HepG2 (cell line): ENCODE measurements at regions not wholly inside any gene's neighbourhood (a gene's known extent, or its start where the extent isn't known, plus 50 kb on each side); places are given as distances from the start of the nearest gene placed in this dataset.
"Not testable (repeated sequence)": the region's sequence is repeated elsewhere in the genome, so short reads cannot be mapped to it uniquely, and the experiment has no call there.

Experiments
- ATAC-seq: fragments of 200-7000 bp; cut with Tn5 transposase; 3 replicates; pipeline ENCODE4 v1.9.1; 2020; ENCODE audit warnings: mild to moderate bottlenecking, moderate library complexity
- BruUV-seq: library from RNA; stranded (reverse); fragments of 400-500 nt; replicated peaks from 2 replicates; lab custom pipeline; 2021; lab: Mats Ljungman, UMichigan
- CTCF ChIA-PET: fragments of 300-600 bp; formaldehyde crosslinking; extraction: SDS; loops from one replicate; lab custom pipeline; 2021; ENCODE audit warnings: low total read pairs, inconsistent platforms, low intra/inter-chr PET ratio; lab: Yijun Ruan, JAX
- POLR2A ChIA-PET: fragments of 350-600 bp; sonication (Branson Sonifier 250); formaldehyde crosslinking; loops from one replicate; lab custom pipeline; 2020; ENCODE audit warnings: antibody characterized with exemption, inconsistent platforms; lab: Yijun Ruan, JAX
- DNase-seq: peaks from one replicate; pipeline ENCODE4 v3.0.0-alpha.2; 2015; ENCODE audit warnings: low spot score
- FAIRE-seq: peaks from 3 replicates; lab custom pipeline; 2011; peaks lifted over from hg19 to GRCh38; lab: Jason Lieb, UNC
- H2AFZ ChIP-seq: one replicate; pipeline ENCODE4 v1.6.1; 2011; ENCODE audit warnings: low read length, inconsistent platforms
- H3K27ac ChIP-seq: fragments of 300-600 bp; 3 replicates; pipeline ENCODE4 v1.8.0; 2011; ENCODE audit warnings: mixed run types, mild to moderate bottlenecking, mixed read lengths, low read length, inconsistent platforms; ENCODE audit not compliant: insufficient read depth; ENCODE audit errors: extremely low read length
- H3K27me3 ChIP-seq, 2 experiments: fragments of 200-600 bp in 1 of 2; 2 replicates in 1 of 2; 3 replicates in 1 of 2; pipeline versions ENCODE4 v1.6.0 to v1.8.0; 2011; ENCODE audit warnings: low read length in 2 of 2, mild to moderate bottlenecking in 2 of 2, moderate library complexity in 2 of 2, inconsistent platforms in 1 of 2; ENCODE audit not compliant: insufficient read depth in 2 of 2, control insufficient read depth in 1 of 2
- H3K36me3 ChIP-seq, 2 experiments: fragments of 200-600 bp in 1 of 2; replicated peaks in 1 of 2; 2 replicates in 1 of 2; 3 replicates in 1 of 2; pipeline versions ENCODE4 v1.5.1 to v1.8.0; 2011; ENCODE audit warnings: low read length in 2 of 2, inconsistent platforms in 1 of 2; ENCODE audit not compliant: insufficient read depth in 2 of 2, control insufficient read depth in 1 of 2
- H3K4me1 ChIP-seq: 2 replicates; pipeline ENCODE4 v1.5.1; 2012; ENCODE audit warnings: low read length, inconsistent platforms; ENCODE audit not compliant: insufficient read depth
- H3K4me2 ChIP-seq: 2 replicates; pipeline ENCODE4 v1.6.0; 2011; ENCODE audit warnings: low read depth, low read length, inconsistent platforms
- H3K4me3 ChIP-seq, 3 experiments: fragments of 200-600 bp in 1 of 3; sonication (generic), shearing (Covaris generic) in 1 of 3; replicated peaks in 1 of 3; 2 replicates each; pipeline ENCODE4 v1.5.1; 2011 to 2016; ENCODE audit warnings: low read length in 3 of 3, inconsistent platforms in 2 of 3, low read depth in 2 of 3, mild to moderate bottlenecking in 2 of 3, control low read depth in 1 of 3, mixed read lengths in 1 of 3; ENCODE audit not compliant: insufficient read depth in 1 of 3
- H3K79me2 ChIP-seq: one replicate; pipeline ENCODE4 v1.6.1; 2011; ENCODE audit warnings: low read length, inconsistent platforms; ENCODE audit not compliant: insufficient read depth
- H3K9ac ChIP-seq: 2 replicates; pipeline ENCODE4 v1.6.0; 2011; ENCODE audit warnings: mild to moderate bottlenecking, low read depth, low read length, inconsistent platforms; ENCODE audit not compliant: insufficient read depth
- H3K9me3 ChIP-seq: 2 replicates; pipeline ENCODE4 v1.5.1; 2012; ENCODE audit warnings: mild to moderate bottlenecking, low read length
- H4K20me1 ChIP-seq: 2 replicates; pipeline ENCODE4 v1.6.0; 2011; ENCODE audit warnings: inconsistent platforms, mild to moderate bottlenecking, low read length, moderate library complexity; ENCODE audit not compliant: insufficient read depth
- HNRNPL ChIP-seq: fragments of 200-400 bp; formaldehyde crosslinking; IDR thresholded peaks from 2 replicates; pipeline ENCODE4 v1.6.1; 2017; ENCODE audit warnings: mild to moderate bottlenecking, low read depth, low read length
- JDP2 ChIP-seq: sonication (generic); formaldehyde crosslinking; IDR thresholded peaks from 2 replicates; pipeline ENCODE4 v1.8.1; 2022; ENCODE audit warnings: missing genetic modification reagents, borderline replicate concordance
- KAT7 ChIP-seq: IDR thresholded peaks from 2 replicates; pipeline ENCODE4 v1.6.1; 2018; ENCODE audit warnings: borderline replicate concordance, missing compliant biosample characterization
- NFIC ChIP-seq: IDR thresholded peaks from 2 replicates; pipeline ENCODE4 v1.6.1; 2012; ENCODE audit warnings: mild to moderate bottlenecking, low read length, inconsistent platforms
- RAD51 ChIP-seq: fragments of 450-650 bp; IDR thresholded peaks from 2 replicates; pipeline ENCODE4 v1.6.1; 2016; ENCODE audit warnings: borderline replicate concordance
- RCOR2 ChIP-seq: IDR thresholded peaks from 2 replicates; pipeline ENCODE4 v1.6.1; 2016; ENCODE audit warnings: missing biosample characterization, missing genetic modification reagents
- RNF2 ChIP-seq: fragments of 450-650 bp; conservative IDR thresholded peaks from 2 replicates; pipeline ENCODE4 v1.6.1; 2016; ENCODE audit warnings: low read depth
- STAG1 ChIP-seq: sonication (generic); formaldehyde crosslinking; IDR thresholded peaks from 2 replicates; pipeline ENCODE4 v1.4.0; 2020; ENCODE audit warnings: missing genetic modification reagents
- TRIM24 ChIP-seq: sonication (generic); formaldehyde crosslinking; IDR thresholded peaks from 2 replicates; pipeline ENCODE4 v1.8.0; 2022; ENCODE audit warnings: mild to moderate bottlenecking, missing genetic modification reagents
- ZNF12 ChIP-seq: sonication (generic); formaldehyde crosslinking; IDR thresholded peaks from 2 replicates; pipeline ENCODE4 v1.5.0; 2020; ENCODE audit warnings: missing genetic modification reagents
- WGBS: methylation state at CpG from one replicate; pipeline ENCODE4 v1.1.6; 2017; ENCODE audit warnings: low lambda C conversion rate; 5-methylcytosine and 5-hydroxymethylcytosine counted together
- in situ Hi-C: cut with HindIII; loops from 2 replicates; pipeline ENCODE4 v1.10.0; 2017; ENCODE audit warnings: low pct_unique_long_range_greater_than_20kb; ENCODE audit not compliant: extremely low pct_ligation_motif_present
- intact Hi-C: fragments of 100-400 bp; cut with micrococcal nuclease; formaldehyde crosslinking; loops from one replicate; pipeline ENCODE4 v1.10.0; 2022; ENCODE audit not compliant: unreplicated experiment
- TF ChIP-seq, protein P1 (sequence below): sonication (generic); formaldehyde crosslinking; IDR thresholded peaks from 2 replicates; pipeline ENCODE4; 2020; ENCODE audit warnings: missing genetic modification reagents, mild to moderate bottlenecking, borderline replicate concordance

DNA sequence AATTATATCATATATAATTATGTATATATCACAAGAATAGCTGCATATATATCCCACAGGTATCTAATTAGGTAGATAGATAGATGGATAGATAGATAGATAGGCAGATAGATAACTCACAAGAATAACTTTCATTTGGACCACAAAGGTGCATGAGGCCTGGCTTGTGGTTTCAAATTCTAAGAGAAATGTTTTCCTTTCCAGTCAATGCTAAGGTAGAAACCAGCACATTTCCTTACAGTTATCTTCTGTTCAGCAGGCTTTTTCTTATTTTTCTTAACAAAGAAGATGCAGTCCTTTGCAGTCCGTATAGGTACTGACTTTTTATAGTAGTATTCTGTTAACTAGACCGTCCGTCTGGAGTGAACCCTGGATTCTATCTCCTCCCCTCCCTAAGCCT lies 152.9 kb upstream of the ANKFN1 start (continued):
- TF ChIP-seq JDP2 = no peak
- no peak for TF ChIP-seq KAT7
- no peak for TF ChIP-seq ZNF12 (CRISPR knock-in tag)
- TF ChIP-seq RAD51 = no peak
- TF ChIP-seq, protein P1, sequence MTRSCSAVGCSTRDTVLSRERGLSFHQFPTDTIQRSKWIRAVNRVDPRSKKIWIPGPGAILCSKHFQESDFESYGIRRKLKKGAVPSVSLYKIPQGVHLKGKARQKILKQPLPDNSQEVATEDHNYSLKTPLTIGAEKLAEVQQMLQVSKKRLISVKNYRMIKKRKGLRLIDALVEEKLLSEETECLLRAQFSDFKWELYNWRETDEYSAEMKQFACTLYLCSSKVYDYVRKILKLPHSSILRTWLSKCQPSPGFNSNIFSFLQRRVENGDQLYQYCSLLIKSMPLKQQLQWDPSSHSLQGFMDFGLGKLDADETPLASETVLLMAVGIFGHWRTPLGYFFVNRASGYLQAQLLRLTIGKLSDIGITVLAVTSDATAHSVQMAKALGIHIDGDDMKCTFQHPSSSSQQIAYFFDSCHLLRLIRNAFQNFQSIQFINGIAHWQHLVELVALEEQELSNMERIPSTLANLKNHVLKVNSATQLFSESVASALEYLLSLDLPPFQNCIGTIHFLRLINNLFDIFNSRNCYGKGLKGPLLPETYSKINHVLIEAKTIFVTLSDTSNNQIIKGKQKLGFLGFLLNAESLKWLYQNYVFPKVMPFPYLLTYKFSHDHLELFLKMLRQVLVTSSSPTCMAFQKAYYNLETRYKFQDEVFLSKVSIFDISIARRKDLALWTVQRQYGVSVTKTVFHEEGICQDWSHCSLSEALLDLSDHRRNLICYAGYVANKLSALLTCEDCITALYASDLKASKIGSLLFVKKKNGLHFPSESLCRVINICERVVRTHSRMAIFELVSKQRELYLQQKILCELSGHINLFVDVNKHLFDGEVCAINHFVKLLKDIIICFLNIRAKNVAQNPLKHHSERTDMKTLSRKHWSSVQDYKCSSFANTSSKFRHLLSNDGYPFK = no peak
- no peak for TF ChIP-seq RNF2
- TF ChIP-seq HNRNPL = no peak
- no peak for TF ChIP-seq RCOR2 (CRISPR knock-in tag)
- no peak for TF ChIP-seq STAG1
- TF ChIP-seq NFIC = no peak
- no peak for TF ChIP-seq TRIM24 (CRISPR knock-in tag)

DNA sequence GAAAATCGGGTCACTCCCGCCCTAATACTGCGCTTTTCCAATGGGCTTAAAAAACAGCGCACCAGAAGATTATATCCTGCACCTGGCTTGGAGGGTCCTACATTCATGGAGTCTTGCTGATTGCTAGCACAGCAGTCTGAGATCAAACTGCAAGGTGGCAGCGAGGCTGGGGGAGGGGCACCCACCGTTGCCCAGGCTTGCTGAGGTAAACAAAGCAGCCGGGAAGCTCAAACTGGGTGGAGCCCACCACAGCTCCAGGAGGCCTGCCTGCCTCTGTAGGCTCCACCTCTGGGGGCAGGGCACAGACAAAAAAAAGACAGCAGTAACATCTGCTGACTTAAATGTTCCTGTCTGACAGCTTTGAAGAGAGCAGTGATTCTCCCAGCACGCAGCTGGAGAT lies 150.6 kb upstream of the ANKFN1 start:
- H3K27ac ChIP-seq, BruUV-seq, POLR2A ChIA-PET, H3K79me2 ChIP-seq, H3K4me1 ChIP-seq, H4K20me1 ChIP-seq, H3K9ac ChIP-seq, H3K4me2 ChIP-seq, H3K27me3 ChIP-seq, ATAC-seq, H3K4me3 ChIP-seq, CTCF ChIA-PET, DNase-seq, H3K36me3 ChIP-seq, H2AFZ ChIP-seq, FAIRE-seq, intact Hi-C loops, H3K9me3 ChIP-seq, in situ Hi-C loops: not testable (repeated sequence)
- 15% methylated on average over 7 of the region's 8 CpGs for WGBS
